HL-60/S4 treated with phorbol 12-myristate 13-acetate at 8.2 ng/mL for 4 days and 3 days (cell line): ENCODE measurements at regions not wholly inside any gene's neighbourhood (a gene's known extent, or its start where the extent isn't known, plus 50 kb on each side); places are given as distances from the start of the nearest gene placed in this dataset.

ENCODE experiments used
- in situ Hi-C: fragments of 300-500 bp; cut with MboI; formaldehyde crosslinking; loops from 2 replicates; pipeline ENCODE4 v1.15.0; 2022; ENCODE audit warnings: low sequenced_read_pairs

DNA sequence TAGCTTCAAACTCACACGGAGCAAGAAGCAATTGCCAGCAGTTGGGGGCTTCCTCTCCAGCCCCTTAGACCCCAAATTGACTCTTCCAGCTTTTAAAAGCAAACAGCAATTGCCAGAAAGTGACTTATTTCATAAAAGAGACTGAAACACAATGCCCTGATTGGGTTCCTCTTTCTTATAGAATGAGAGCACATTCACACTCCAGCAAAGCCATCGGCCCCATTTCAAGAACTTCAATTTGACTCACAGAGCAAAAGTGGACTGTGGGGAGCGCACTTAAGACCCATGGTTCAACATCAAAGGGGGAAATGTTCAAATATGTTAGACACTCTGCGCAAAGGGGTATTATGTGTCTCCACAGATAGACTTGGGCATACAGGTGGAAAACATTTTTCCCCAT lies 484.7 kb downstream of the BCL11A start:
- in situ Hi-C loops = no loop called here

DNA sequence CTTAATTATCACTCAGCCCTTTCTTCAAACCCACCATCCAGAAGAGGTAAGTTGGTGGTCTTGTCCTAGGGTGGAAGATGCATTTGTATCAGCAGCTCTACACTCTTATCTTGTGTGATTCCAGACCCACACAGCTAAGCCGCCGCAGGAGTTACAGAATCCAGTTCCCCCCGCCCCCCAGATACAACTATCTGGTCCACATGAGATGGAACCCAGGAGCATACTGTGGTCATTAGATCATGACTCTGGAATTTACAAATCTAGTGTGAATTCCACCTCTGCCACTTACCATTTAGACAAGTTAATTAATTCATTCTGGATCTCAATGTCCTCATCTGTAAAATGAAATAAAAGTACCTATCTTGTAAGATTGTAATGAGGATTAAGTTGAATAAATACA lies 486.4 kb downstream of the BCL11A start:
- in situ Hi-C loops = no loop called here

DNA sequence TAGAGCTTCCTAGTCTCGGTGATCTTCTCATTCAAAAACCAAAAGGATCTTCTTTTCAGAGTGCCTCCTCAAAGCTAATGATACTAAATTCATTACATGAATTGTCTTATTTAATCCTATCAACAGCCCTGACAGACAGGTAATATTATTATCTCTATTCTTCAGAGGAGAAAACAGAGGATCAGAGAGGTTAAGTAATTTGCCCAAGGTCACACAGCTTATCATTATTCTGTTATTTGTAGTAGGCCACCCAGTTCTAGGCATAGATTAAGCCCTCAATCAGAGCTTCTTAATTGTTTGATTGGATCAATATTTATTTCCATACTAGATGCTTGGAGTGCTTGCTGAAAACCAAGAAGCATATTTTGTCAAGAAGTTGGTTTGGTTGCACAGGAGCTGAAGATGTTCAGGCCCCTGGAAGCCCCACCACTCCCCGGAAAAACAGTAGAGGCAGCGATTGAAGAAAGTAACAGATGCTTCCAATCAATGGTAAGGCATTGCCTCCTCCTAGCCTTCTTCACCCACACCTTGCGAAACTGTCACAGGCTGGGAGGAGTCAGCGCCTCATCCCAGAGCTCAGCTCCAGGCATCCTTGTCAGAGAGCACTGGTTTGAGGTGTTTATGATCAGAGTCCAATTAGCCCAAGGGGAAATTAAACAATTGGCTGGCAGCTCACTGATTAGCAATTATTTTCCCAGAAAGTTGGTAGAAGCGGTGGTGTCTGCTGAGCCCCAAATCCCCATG lies 487.2 kb downstream of the BCL11A start:
- in situ Hi-C loops = no loop called here

DNA sequence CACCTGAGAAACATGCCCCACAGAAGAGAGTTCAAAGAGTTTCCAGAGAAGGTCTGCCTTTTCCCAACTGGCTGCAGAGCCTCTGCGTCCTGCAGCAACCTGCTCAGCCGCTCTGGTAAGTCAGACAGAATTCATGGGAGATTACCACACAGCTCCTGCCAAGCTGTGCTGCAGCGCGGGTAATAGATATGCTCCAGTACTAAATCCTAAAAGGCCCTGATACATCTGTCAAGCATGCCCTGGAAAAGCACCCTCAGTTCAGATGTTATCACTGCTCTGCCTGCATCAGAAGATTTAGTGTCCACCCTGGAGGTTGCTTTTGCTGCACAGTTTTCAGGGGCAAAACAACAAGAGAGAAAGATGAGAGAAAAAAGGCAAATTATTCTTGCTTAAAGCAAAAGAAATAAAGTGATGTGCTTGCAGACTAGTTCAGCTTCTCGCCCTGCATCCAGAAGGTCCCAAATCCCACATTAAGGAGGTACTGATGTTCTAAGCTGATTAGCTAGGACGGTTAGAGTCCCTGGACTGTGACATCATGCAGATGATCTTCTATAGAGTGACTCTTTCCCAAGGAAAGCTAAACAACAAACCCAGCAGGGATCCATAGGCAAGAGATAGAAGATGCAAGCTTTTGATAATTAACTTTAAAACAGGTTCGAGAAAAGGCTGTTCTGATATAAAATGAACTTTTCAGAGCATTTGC lies 488.6 kb downstream of the BCL11A start:
- in situ Hi-C loops = no loop called here

DNA sequence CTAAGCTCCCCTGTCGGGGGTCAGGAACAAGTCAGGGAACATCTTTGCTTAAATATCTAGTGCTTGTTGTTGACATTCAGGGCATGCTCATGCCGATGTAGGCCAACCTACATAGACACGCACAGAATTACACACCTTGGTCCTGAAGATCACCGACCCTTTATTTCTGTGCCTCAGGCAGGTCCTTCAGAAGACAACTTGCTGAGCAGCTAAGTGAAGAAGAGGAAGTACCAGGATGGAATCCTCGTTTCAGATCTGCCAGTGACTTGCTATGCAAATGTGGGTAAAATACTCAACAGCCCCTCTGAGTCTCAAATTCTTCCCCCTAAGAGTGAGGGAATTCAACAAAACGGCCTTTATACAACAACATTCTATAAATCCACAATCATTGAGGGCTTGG lies 494.7 kb downstream of the BCL11A start:
- in situ Hi-C loops = no loop called here

DNA sequence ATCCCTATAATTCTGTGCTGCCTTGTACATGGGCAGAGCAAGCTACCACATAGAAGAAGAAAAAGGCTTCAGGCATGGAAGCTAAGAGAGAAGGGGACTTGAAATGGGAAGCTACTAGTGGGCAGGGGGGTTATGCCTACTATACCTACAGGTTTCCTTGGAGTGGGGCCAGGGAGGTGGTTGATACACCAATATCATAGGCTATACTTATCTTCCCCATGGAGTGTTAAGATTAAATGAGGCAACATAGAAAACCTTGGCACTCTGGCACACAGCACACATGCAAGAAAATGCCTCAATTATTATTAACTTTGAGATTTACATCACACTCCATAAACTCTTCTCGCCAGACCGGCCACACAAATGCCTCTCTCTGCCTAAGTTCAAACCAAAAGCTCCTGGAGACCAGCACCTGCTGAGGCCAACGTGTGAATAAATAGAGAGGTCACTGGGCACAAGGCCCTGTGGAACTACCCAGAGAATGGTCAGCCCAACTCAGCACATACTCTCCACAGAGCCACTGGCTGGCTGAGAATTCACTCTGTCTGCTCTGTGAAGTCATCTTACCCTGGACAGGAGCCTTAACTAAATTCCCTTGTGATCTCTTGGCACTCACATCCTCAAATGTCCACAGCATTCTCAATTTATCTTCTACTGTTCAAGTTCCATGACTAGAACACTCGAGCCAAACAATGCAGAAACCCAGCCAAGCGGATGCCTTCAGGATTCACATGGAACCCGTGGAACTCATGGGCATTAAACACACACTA lies 498.7 kb downstream of the BCL11A start:
- in situ Hi-C loops = no loop called here

DNA sequence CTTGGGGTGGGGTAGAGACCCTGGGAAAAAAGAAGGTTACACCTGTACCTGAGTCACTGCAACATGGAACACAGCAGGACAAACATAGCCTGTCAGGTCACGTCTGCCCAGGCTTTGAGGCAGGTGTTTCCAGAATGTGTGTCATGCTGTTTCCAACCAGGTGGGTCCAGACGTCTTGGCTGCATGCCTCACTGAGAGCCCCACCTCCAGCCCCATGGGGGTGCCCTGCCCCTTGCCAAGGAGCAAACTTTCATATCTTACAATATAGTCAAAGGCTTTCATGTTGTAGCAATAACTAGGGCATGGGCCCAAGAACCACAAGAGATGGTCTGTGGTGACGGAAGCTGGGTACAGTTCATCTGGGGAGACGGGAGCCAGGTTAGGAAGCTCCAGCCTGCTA lies 499.7 kb downstream of the BCL11A start:
- in situ Hi-C loops = no loop called here

DNA sequence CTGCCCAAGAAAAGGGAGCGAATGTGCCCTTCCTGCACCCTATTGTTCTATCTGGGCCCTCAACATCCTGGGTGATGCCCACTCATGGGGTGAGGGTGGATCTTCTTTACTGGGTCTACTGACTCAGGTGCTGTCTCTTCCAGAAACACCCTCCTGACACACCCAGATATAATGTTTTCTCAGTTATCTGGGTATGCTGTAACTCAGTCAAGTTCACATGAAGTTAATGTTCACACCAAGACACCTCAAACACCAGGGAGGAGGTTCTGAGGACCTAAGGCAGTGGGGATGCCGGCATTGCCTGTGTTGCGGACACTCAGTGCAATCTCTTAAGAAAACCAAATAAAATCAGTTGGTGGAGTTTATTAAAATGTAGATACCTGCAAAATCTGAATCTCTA lies 500.9 kb downstream of the BCL11A start:
- in situ Hi-C loops = no loop called here

DNA sequence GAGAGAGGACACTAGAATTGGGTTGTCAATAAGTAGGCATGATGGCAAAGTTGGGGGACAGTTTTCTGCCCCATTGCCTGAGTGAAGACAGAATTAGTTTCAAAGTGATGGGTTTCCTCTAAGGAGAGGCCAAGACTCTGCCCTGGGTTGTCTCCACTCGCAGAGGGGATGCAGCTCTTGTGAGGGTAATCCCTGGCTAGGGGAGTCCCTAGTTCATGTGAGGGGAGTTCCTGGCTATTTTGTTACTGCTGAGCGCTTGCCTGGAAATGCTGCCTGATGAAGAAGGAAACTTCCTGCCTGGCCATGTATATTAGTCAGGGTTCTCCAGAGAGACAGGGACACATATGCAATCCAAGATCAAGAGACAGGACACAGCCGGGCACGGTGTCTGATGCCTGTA lies 501.5 kb downstream of the BCL11A start:
- in situ Hi-C loops = no loop called here

DNA sequence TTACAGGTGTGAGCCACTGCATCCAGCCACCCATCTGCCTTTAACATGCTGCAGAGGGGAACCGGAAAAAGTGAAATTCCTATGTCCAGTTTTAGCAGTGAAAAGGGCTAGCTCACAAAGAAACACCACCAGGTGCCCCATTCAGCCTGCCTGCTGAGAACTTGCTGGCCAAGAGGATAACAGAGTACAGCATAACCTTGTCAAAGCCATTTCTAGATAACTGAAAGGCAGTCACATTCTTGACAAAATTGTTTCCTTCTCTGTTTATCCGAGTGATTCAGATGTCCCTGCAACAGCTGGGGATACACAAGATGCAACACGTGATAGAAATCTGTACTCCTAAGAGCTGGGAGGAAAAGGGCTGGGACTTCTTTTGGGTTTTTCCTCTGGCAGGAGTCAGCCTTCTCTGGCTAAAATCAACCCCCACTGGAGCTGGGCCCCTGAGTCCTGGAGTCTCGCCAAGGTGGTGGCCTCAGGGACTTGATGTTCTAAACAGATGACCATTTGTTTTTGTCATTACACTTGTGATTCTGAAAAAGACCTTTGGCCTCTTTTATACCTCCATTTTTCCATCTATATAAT lies 505.4 kb downstream of the BCL11A start:
- in situ Hi-C loops = no loop called here

DNA sequence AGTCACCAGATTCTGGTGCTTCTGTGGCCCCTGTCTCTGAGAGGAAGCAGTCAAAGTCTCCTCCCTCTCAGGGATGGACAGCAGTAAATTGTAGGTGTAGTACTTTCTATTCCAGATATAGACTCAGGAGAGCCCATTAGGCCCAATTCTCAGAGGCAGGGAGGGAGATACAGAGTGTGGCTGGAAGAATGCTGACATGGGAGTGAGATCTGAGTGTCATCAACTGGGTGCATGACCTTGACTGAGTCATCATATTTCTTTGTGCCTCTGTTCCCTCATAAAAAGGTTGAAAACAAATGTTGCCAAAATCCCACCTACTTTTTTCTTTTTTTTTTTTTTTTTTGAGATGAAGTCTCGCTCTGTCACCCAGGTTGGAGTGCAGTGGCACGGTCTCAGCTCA lies 506.1 kb downstream of the BCL11A start:
- in situ Hi-C loops = no loop called here

DNA sequence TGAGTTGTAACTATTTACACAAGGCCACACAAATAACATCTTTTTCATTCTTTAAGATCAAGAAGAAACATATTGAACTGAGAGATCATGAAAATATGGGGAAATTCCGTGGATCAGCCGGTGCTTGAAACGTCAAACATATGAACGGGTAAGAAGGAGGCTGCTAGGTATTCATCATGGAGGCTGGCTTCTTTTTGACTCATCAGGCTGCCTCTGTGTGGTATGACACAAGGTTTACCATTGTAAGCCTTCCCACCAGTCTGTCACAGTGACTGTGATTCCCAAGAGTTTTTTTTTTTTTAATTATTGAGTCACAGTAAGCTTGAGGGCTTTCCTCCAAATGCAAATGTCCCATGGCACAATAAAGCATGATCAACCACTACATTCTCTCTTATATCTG lies 506.9 kb downstream of the BCL11A start:
- in situ Hi-C loops = no loop called here

DNA sequence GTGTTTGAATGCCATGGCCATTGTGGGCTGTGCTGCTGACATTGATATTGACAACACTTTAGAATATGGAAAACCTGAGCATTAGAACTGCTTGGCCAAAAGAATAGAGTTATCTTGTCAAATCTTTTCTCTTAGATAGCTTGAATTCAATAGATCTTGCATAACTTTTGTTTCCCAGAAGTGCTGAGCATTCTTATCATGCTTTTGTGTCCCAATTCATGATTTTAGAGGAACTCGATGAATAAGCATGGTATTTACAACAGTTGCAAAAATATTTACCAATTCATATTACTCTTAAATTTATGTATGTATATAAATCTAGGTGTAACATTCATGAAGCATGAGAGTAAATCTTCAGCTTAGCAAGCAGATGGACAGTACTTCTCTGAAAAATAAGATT lies 508.0 kb downstream of the BCL11A start:
- in situ Hi-C loops = no loop called here

DNA sequence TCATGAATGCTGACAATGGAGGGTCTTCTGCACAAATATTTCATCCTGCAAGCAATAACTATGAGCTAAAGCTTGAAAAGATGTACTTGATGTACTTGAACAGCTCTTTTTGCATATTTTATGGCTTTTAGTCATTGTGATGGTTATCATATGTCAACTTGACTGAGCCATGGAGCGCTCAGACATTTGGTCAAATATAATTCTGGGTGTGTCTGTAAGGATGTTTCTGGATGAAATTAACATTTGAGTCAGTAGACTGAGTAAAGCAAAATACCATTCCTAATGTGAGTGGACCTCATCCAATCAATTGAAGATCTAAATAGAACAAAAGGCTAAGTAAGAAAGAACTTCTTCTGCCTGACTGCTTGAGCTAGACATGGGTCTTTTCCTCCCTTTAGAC lies 509.0 kb downstream of the BCL11A start:
- in situ Hi-C loops = no loop called here

DNA sequence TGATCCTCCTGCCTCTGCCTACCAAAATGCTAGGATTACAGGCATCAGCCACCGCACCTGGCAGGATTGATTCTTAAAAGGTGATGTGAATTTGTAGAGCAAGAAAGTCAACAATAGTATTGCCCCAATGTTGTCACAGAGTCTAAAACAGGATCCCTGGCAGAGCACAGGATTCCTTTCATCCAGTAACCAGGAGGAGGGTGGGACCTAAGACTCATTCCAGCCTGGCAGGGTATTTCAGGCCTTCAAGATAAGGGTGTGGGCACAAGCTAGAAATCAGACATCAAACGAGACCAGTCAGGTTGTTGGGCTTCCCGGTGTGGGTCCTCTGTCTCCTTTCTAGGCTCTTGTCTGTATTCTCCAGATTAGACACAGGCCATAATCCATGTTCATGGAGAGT lies 511.4 kb downstream of the BCL11A start:
- in situ Hi-C loops = no loop called here

DNA sequence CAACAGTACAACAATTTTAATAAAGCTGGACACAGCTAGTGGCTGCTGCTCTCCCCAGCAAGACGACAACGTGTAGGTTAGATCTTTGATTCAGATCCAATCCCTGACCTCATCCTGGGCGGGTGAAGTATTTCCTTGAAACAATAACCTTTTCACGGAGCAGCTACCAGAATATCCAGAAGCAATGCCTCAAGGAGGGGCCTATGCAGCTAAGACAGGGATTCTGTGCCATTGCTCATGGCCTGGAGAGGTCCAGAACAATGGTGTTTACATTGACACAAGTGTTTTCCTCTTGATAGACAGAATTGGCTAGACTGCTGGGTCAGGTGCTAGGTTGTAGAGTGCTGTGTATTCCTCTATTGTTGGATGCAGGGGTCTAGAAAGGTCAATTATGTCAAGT lies 520.1 kb downstream of the BCL11A start:
- in situ Hi-C loops = no loop called here

DNA sequence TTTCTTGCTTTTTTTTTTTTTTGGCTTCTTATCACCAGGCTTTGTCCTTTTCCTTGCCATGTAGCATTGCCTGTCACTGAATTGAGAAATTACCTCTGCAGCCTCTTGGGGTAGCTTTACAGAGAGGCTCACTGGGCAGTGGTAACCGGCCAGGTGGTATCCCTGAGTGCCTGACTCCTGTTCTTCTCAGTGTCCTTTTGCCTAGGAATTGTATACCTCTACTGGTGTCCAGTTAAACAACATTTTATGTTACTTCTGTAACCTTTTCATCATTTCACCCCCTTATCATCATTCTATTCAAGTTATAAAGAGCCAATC lies 523.9 kb downstream of the BCL11A start:
- in situ Hi-C loops = no loop called here

DNA sequence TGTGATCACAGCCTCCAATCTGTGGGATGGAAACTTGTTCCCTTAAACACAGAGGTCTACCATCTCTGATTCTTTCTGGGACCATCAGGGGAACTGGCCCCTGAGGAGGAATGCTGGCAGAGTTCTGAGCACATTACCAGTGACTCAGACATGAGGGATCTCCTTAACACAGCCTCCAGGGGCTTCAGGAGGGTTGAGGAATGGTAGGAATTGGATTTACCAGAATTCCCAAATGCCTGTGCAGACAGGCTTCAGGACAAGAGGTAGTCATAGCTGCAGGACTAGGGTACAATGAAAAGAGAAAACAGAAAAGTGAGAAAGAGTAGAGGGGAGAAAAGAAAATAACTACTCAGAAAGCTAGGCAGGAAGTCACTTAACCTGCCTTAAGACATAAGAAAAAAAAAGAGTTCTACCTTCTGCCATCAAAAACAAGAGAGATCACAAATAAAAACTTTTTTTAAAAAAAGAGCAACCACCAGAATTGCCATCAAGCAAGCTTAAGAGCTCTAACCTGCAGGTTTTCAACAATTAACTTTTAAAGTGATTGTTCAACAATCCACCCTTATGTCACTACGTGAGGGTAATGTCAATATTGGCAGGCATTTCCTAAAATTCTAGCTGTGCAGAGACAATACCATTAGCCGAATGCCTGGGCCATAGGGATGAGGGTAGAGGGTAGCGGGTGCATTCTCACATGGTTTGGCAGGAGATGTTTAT lies 524.4 kb downstream of the BCL11A start:
- in situ Hi-C loops = no loop called here

DNA sequence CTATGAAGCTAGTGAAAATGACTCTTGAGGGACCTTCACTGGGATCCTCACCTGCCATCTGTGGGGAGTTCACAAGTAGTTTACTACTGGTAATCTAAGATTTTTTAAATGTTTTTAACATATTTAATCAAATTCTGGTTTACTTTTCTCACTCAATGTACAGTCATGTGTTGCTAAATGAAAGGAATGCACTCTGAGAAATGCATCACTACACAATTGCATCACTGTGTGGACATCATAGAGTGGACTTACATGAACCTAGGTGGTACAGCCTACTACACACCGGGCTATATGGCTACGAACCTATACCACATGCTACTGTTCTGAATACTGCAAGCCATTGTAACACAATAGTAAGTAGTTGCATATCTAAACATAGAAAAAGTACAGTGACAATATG lies 528.0 kb downstream of the BCL11A start:
- in situ Hi-C loops = no loop called here

DNA sequence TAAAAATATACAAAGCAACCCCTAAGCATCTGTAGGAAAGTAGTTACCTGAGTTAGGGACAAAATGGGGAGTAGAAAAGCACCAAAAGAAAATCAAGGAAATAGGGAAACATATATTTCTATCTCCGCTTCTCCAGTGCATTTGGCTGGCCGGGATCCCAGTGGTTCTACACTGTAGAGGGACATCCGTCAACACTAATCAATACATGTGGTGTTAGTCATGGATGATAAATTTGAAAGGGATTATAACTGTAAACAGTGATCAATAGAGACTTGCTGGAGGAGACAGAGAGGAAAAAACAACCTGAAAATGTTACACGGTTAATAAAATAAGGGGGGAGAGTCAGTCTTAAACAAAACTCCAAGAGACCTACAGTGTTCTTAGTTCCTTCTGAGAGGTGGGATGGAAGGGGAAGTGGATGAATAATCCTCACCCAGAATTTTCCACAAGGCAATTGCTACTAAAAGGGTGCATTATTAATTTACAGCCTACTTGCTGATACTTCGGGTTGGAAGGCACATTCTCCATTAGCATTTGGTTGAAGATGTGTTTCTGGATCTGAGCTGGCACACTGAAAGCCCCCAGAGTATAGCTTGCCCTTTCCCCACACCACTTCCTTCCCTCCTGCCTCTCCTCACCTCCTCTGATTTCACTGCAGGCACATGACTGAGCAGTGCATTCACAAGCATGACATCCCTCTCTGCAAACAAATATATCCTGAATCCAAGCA lies 530.0 kb downstream of the BCL11A start:
- in situ Hi-C loops = no loop called here

DNA sequence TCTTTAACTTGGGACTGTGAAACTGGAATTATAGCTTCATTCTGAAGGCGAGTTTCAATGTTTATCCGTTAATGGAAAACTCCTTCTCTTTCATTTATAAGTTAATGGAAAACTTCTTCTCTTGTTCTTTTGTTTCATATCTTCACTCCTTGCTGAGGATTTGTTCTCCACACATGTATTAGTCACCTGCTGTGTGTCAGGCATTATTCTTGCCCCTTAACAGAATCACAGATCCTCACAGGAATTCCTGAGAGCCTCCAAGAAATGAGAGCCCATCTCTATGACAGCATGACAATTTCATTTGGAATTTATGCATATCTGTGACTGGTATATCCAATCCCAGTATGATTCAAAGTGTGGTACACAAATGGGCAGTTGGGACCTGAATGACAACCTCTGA lies 545.8 kb downstream of the BCL11A start:
- in situ Hi-C loops = no loop called here
